ENCODE measurements at regions not wholly inside any gene's neighbourhood (a gene's known extent, or its start where the extent isn't known, plus 50 kb on each side); places are given as distances from the start of the nearest gene placed in this dataset.

GRCh38 chr18:21163647-21164547 is 52.3 kb upstream of the ROCK1 start:
- Histone ChIP-seq H3K79me2 (replicated peaks; ENCODE audit: insufficient read depth) (no peaks in the 10 kb centered on the region), H3K27ac (ENCODE audit: low read depth) (no peak overlapping the region), H3K9me2 (ENCODE audit: insufficient read depth) (no peaks in the 10 kb centered on the region), H3F3A (replicated peaks; ENCODE audit: low read depth) (no peaks in the 10 kb centered on the region), H2AFZ (0 out of 2 replicates have a peak overlapping the region, but pooled peaks have one; percentile 30), H3K27me3 (ENCODE audit: insufficient read depth) (no peaks in the 10 kb centered on the region), H3K4me3 (no peak overlapping the region), H3K4me1 (ENCODE audit: insufficient read depth) (no peaks in the 10 kb centered on the region), H3K36me3 (ENCODE audit: insufficient read depth) (no peaks in the 10 kb centered on the region), H3K4me2 (no peak overlapping the region), H4K20me1 (replicated peaks; ENCODE audit: insufficient read depth) (no peaks in the 10 kb centered on the region)
- no peaks in the 10 kb centered on the region for H3K9me3 Mint-ChIP-seq
- no peak for DNase-seq (ENCODE audit: low spot score)
- H3K4me3 Mint-ChIP-seq = no peak overlapping the region
- no peak overlapping the region for H3K27ac Mint-ChIP-seq
- peaks cover 5% of the 10 kb centered on the region; the same call in 2 of the 3 replicates for H3K4me1 Mint-ChIP-seq
- ATAC-seq = no peak
- no peaks in the 10 kb centered on the region for H3K36me3 Mint-ChIP-seq (ENCODE audit: low read depth)
- TF ChIP-seq CTCF (conservative IDR thresholded peaks at IDR 0.05; ENCODE audit: low read depth in 2 of 2) = no peak
- TF ChIP-seq ZNF114 (CRISPR knock-in tag; IDR thresholded peaks at IDR 0.05) = no peak
- no peaks in the 10 kb centered on the region for H3K27me3 Mint-ChIP-seq (ENCODE audit: insufficient read depth, low read depth, poor library complexity)

DNA sequence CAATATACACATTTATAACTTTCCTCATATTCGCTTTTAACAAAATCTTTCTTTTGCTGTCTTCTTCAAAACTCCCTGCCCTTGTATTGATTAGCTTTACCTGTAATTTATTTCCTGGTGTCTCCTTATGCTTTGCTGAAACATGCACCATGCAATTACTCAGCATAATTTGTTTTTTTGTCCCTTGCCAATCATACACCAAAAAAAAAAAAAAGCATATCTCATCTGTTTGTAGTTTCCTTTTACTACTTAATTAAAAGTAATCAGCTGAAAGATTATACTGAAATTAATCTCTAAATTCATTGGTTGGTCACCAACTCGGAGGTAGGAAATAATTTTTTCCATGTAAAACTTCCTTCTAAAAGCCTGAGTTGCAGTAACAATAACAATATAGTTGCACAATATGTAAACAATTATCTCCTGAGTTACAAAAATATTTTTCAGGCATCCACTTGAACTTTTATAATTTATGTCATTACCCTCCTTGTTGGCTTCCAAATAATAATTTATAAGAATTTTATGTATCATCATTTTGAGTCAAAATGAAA is 53.0 kb upstream of the ROCK1 start:
- no peaks in the 10 kb centered on the region for H3K9me2 ChIP-seq (ENCODE audit: insufficient read depth)
- peaks cover 5% of the 10 kb centered on the region; the same call in 2 of the 3 replicates for H3K4me1 Mint-ChIP-seq
- H3F3A ChIP-seq (replicated peaks; ENCODE audit: low read depth) = no peaks in the 10 kb centered on the region
- H3K79me2 ChIP-seq (replicated peaks; ENCODE audit: insufficient read depth) = no peaks in the 10 kb centered on the region
- no peak for DNase-seq (ENCODE audit: low spot score)
- H3K4me3 Mint-ChIP-seq = no peak overlapping the region
- H3K4me3 ChIP-seq = no peak overlapping the region
- no peak overlapping the region for H3K27ac Mint-ChIP-seq
- H3K9me3 Mint-ChIP-seq = no peaks in the 10 kb centered on the region
- H3K27ac ChIP-seq (ENCODE audit: low read depth) = no peak overlapping the region
- no peak for TF ChIP-seq CTCF (conservative IDR thresholded peaks at IDR 0.05; ENCODE audit: low read depth in 2 of 2)
- no peak for ATAC-seq
- H3K4me2 ChIP-seq = no peak overlapping the region
- H3K27me3 ChIP-seq (ENCODE audit: insufficient read depth) = no peaks in the 10 kb centered on the region
- H3K36me3 ChIP-seq (ENCODE audit: insufficient read depth) = no peaks in the 10 kb centered on the region
- H4K20me1 ChIP-seq (replicated peaks; ENCODE audit: insufficient read depth) = no peaks in the 10 kb centered on the region
- H3K36me3 Mint-ChIP-seq (ENCODE audit: low read depth) = no peaks in the 10 kb centered on the region
- no peak overlapping the region for H2AFZ ChIP-seq
- no peaks in the 10 kb centered on the region for H3K4me1 ChIP-seq (ENCODE audit: insufficient read depth)
- H3K27me3 Mint-ChIP-seq (ENCODE audit: insufficient read depth, low read depth, poor library complexity) = no peaks in the 10 kb centered on the region

Measured in GM23338 (cell line).